ENCODE measurements at regions not wholly inside any gene's neighbourhood (a gene's known extent, or its start where the extent isn't known, plus 50 kb on each side); places are given as distances from the start of the nearest gene placed in this dataset.

- Histone ChIP-seq H3K4me1 (ENCODE audit: control insufficient read depth, extremely low read depth, insufficient read depth, low read length) (no peaks in the 10 kb centered on the region), H3K27me3 (ENCODE audit: control insufficient read depth in 2 of 2, insufficient read depth in 2 of 2, low read length in 2 of 2) (no peaks in the 10 kb centered on the region), H3K9me1 (replicated peaks; ENCODE audit: control insufficient read depth, extremely low read depth, insufficient read depth, low read length) (no peaks in the 10 kb centered on the region), H3K4me3 (replicated peaks in 1 of 3; ENCODE audit: insufficient read depth in 1 of 3, low read depth in 1 of 3, low read length in 3 of 3) (no peak overlapping the region), H3K9ac (replicated peaks; ENCODE audit: extremely low read depth, insufficient read depth, low read length) (no peak overlapping the region), H4K20me1 (replicated peaks; ENCODE audit: control insufficient read depth, extremely low read depth, insufficient read depth, low read length) (no peaks in the 10 kb centered on the region), H3K79me2 (ENCODE audit: control insufficient read depth, insufficient read depth, low read length) (no peaks in the 10 kb centered on the region), H3K4me2 (ENCODE audit: insufficient read depth, low read length) (no peak overlapping the region), H2AFZ (ENCODE audit: low read depth, low read length) (no peak overlapping the region), H3K36me3 (ENCODE audit: control insufficient read depth in 2 of 2, extremely low read depth in 1 of 2, insufficient read depth in 2 of 2, low read length in 2 of 2) (no peaks in the 10 kb centered on the region), H3K9me3 (replicated peaks; ENCODE audit: control insufficient read depth, insufficient read depth, low read length) (no peaks in the 10 kb centered on the region), H3K27ac (ENCODE audit: insufficient read depth, low read depth, low read length) (no peak overlapping the region)
- no peak for DNase-seq (ENCODE audit: low read depth, low spot score)
- ChIA-PET POLR2A (no interaction called here), CTCF (no interaction called here)
- FAIRE-seq, result no peak
- BruUV-seq (replicated peaks), result no TSS peak
- intact Hi-C loops (cut with micrococcal nuclease) (no loop called here), dilution Hi-C loops (cut with MboI; ENCODE audit: extremely low pct_ligation_motif_present, low sequenced_read_pairs) (no loop called here)
- TF ChIP-seq, protein P1, sequence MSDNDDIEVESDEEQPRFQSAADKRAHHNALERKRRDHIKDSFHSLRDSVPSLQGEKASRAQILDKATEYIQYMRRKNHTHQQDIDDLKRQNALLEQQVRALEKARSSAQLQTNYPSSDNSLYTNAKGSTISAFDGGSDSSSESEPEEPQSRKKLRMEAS (IDR thresholded peaks at IDR 0.05; ENCODE audit: insufficient read depth, insufficient read length), result no peak
- TF ChIP-seq POLR2AphosphoS5 (IDR thresholded peaks at IDR 0.05; ENCODE audit: insufficient read depth, low read depth, low read length) (no peak), FOS (IDR thresholded peaks at IDR 0.05; ENCODE audit: borderline replicate concordance, insufficient read depth, low read length) (no peak), CTCF (IDR thresholded peaks at IDR 0.05; ENCODE audit: extremely low read depth in 1 of 2, insufficient read depth in 1 of 2, low read depth in 1 of 2, low read length in 2 of 2) (no peak), JUN (IDR thresholded peaks at IDR 0.05; ENCODE audit: borderline replicate concordance, insufficient read depth, insufficient read length, low read depth) (no peak), POLR2A (IDR thresholded peaks at IDR 0.05; ENCODE audit: low read depth, low read length) (no peak), MYC (IDR thresholded peaks at IDR 0.05; ENCODE audit: low read depth, low read length) (no peak), GATA2 (IDR thresholded peaks at IDR 0.05; ENCODE audit: insufficient read depth, insufficient read length, low read depth, low read length) (no peak), EZH2 (IDR thresholded peaks at IDR 0.05; ENCODE audit: borderline replicate concordance, low read depth, low read length, severe bottlenecking) (no peak)
Observed at GRCh38 chrX:10761447-10761846, 141.1 kb upstream of the MID1 start.

Measured in endothelial cell of umbilical vein (primary cell).